ENCODE measurements at regions not wholly inside any gene's neighbourhood (a gene's known extent, or its start where the extent isn't known, plus 50 kb on each side); places are given as distances from the start of the nearest gene placed in this dataset.

GRCh38 chr5:12100542-12100941, 196.3 kb upstream of the CTNND2 start:
- Histone ChIP-seq H4K8ac (ENCODE audit: low read length) (no peak overlapping the region), H3K27ac (ENCODE audit: low read length, poor library complexity, severe bottlenecking) (no peak overlapping the region), H2AK5ac (ENCODE audit: low read length, severe bottlenecking) (no peak overlapping the region), H4K91ac (ENCODE audit: low read length) (no peak overlapping the region), H3K4me1 (ENCODE audit: control insufficient read depth, insufficient read depth, low read depth, low read length) (no peaks in the 10 kb centered on the region), H3K36me3 (ENCODE audit: control insufficient read depth in 1 of 2, insufficient read depth in 2 of 2, low read depth in 1 of 2, low read length in 2 of 2) (no peaks in the 10 kb centered on the region), H3K23ac (ENCODE audit: low read length in 2 of 2) (no peak overlapping the region), H2BK5ac (ENCODE audit: low read depth, low read length, poor library complexity, severe bottlenecking) (no peak overlapping the region), H3K27me3 (ENCODE audit: control insufficient read depth in 1 of 2, insufficient read depth in 1 of 2, low read length in 2 of 2) (no peaks in the 10 kb centered on the region), H2BK120ac (ENCODE audit: low read depth, low read length) (no peak overlapping the region), H2BK12ac (ENCODE audit: low read length in 2 of 2) (no peak overlapping the region), H3K79me1 (replicated peaks; ENCODE audit: low read length, poor library complexity, severe bottlenecking) (no peaks in the 10 kb centered on the region), H2BK15ac (ENCODE audit: low read depth, poor library complexity, severe bottlenecking) (no peak overlapping the region), H3K4ac (ENCODE audit: low read depth in 1 of 2, low read length in 2 of 2) (no peak overlapping the region), H3K4me2 (ENCODE audit: low read length, poor library complexity, severe bottlenecking) (no peak overlapping the region), H2AFZ (ENCODE audit: low read depth, low read length) (no peak overlapping the region), H3K4me3 (ENCODE audit: insufficient read depth in 1 of 2, low read depth in 1 of 2, low read length in 2 of 2) (no peak overlapping the region), H3K9ac (ENCODE audit: low read length) (no peak overlapping the region), H3K18ac (ENCODE audit: low read depth in 1 of 2, low read length in 2 of 2) (no peak overlapping the region), H3K14ac (ENCODE audit: low read length in 2 of 2) (no peak overlapping the region), H3K9me3 (ENCODE audit: control insufficient read depth, low read length) (no peaks in the 10 kb centered on the region)
- no peak for DNase-seq

GRCh38 chr5:12099296-12099695, 195.1 kb upstream of the CTNND2 start:
- H2BK120ac ChIP-seq (ENCODE audit: low read depth, low read length), result no peak overlapping the region
- no peak overlapping the region for H2BK15ac ChIP-seq (ENCODE audit: low read depth, poor library complexity, severe bottlenecking)
- H3K27ac ChIP-seq (ENCODE audit: low read length, poor library complexity, severe bottlenecking), result no peak overlapping the region
- no peaks in the 10 kb centered on the region for H3K4me1 ChIP-seq (ENCODE audit: control insufficient read depth, insufficient read depth, low read depth, low read length)
- DNase-seq, result no peak
- no peak overlapping the region for H3K4me2 ChIP-seq (ENCODE audit: low read length, poor library complexity, severe bottlenecking)
- H2AFZ ChIP-seq (ENCODE audit: low read depth, low read length), result no peak overlapping the region
- H3K14ac ChIP-seq (ENCODE audit: low read length in 2 of 2), result no peak overlapping the region
- no peak overlapping the region for H3K9ac ChIP-seq (ENCODE audit: low read length)
- H3K79me1 ChIP-seq (replicated peaks; ENCODE audit: low read length, poor library complexity, severe bottlenecking), result no peaks in the 10 kb centered on the region
- no peak overlapping the region for H2AK5ac ChIP-seq (ENCODE audit: low read length, severe bottlenecking)
- H3K9me3 ChIP-seq (ENCODE audit: control insufficient read depth, low read length), result no peaks in the 10 kb centered on the region
- H3K23ac ChIP-seq (ENCODE audit: low read length in 2 of 2), result no peak overlapping the region
- no peak overlapping the region for H3K4me3 ChIP-seq (ENCODE audit: insufficient read depth in 1 of 2, low read depth in 1 of 2, low read length in 2 of 2)
- no peak overlapping the region for H3K18ac ChIP-seq (ENCODE audit: low read depth in 1 of 2, low read length in 2 of 2)
- H2BK5ac ChIP-seq (ENCODE audit: low read depth, low read length, poor library complexity, severe bottlenecking), result no peak overlapping the region
- WGBS, result 61% methylated on average over 3 of the region's 4 CpGs
- no peaks in the 10 kb centered on the region for H3K27me3 ChIP-seq (ENCODE audit: control insufficient read depth in 1 of 2, insufficient read depth in 1 of 2, low read length in 2 of 2)
- no peaks in the 10 kb centered on the region for H3K36me3 ChIP-seq (ENCODE audit: control insufficient read depth in 1 of 2, insufficient read depth in 2 of 2, low read depth in 1 of 2, low read length in 2 of 2)
- H3K4ac ChIP-seq (ENCODE audit: low read depth in 1 of 2, low read length in 2 of 2), result no peak overlapping the region
- no peak overlapping the region for H4K8ac ChIP-seq (ENCODE audit: low read length)
- no peak overlapping the region for H4K91ac ChIP-seq (ENCODE audit: low read length)
- H2BK12ac ChIP-seq (ENCODE audit: low read length in 2 of 2), result no peak overlapping the region

DNA sequence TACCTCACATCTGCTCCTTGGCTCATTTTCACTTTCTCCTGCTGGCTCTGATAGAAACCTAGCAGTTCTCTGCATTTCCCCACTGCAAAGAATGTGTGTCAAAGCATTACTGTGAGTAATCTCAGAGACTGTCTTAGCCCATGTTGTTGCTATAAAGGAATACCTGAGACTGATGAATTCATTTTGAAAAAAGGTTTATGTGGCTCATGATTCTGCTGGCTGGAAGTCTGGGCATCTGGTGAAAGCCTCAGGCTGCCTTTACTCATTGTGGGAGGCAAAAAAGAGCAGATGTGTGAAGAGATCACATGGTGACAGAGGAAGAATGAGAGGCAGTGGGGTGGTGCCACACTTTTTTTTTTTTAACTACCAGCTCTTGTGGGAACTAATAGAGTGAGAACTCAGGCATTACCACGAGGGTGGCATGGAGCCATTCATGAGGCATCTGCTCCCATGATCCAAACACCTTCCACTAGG, 191.6 kb upstream of the CTNND2 start:
- DNase-seq, result no peak
- no peaks in the 10 kb centered on the region for H3K9me3 ChIP-seq (ENCODE audit: control insufficient read depth, low read length)
- H3K4me3 ChIP-seq (ENCODE audit: insufficient read depth in 1 of 2, low read depth in 1 of 2, low read length in 2 of 2), result no peak overlapping the region
- H3K27me3 ChIP-seq (ENCODE audit: control insufficient read depth in 1 of 2, insufficient read depth in 1 of 2, low read length in 2 of 2), result no peaks in the 10 kb centered on the region
- no peak overlapping the region for H3K4me2 ChIP-seq (ENCODE audit: low read length, poor library complexity, severe bottlenecking)
- no peak overlapping the region for H2AFZ ChIP-seq (ENCODE audit: low read depth, low read length)
- no peaks in the 10 kb centered on the region for H3K79me1 ChIP-seq (replicated peaks; ENCODE audit: low read length, poor library complexity, severe bottlenecking)
- no peak overlapping the region for H2BK15ac ChIP-seq (ENCODE audit: low read depth, poor library complexity, severe bottlenecking)
- H3K18ac ChIP-seq (ENCODE audit: low read depth in 1 of 2, low read length in 2 of 2), result no peak overlapping the region
- H2BK120ac ChIP-seq (ENCODE audit: low read depth, low read length), result no peak overlapping the region
- H3K14ac ChIP-seq (ENCODE audit: low read length in 2 of 2), result no peak overlapping the region
- no peak overlapping the region for H3K4ac ChIP-seq (ENCODE audit: low read depth in 1 of 2, low read length in 2 of 2)
- H2BK12ac ChIP-seq (ENCODE audit: low read length in 2 of 2), result no peak overlapping the region
- H3K9ac ChIP-seq (ENCODE audit: low read length), result no peak overlapping the region
- H3K23ac ChIP-seq (ENCODE audit: low read length in 2 of 2), result no peak overlapping the region
- H2AK5ac ChIP-seq (ENCODE audit: low read length, severe bottlenecking), result no peak overlapping the region
- H4K8ac ChIP-seq (ENCODE audit: low read length), result no peak overlapping the region
- no peak overlapping the region for H2BK5ac ChIP-seq (ENCODE audit: low read depth, low read length, poor library complexity, severe bottlenecking)
- no peak overlapping the region for H3K27ac ChIP-seq (ENCODE audit: low read length, poor library complexity, severe bottlenecking)
- H3K4me1 ChIP-seq (ENCODE audit: control insufficient read depth, insufficient read depth, low read depth, low read length), result no peaks in the 10 kb centered on the region
- no peaks in the 10 kb centered on the region for H3K36me3 ChIP-seq (ENCODE audit: control insufficient read depth in 1 of 2, insufficient read depth in 2 of 2, low read depth in 1 of 2, low read length in 2 of 2)
- H4K91ac ChIP-seq (ENCODE audit: low read length), result no peak overlapping the region
- WGBS, result 48% methylated on average over 1 of the region's 1 CpG

- WGBS, result 95% methylated on average over 4 of the region's 6 CpGs
- Histone ChIP-seq H4K8ac (ENCODE audit: low read length) (no peak overlapping the region), H2AFZ (ENCODE audit: low read depth, low read length) (no peak overlapping the region)
These were observed 189.3 kb upstream of the CTNND2 start for GRCh38 chr5:12093586-12093985.

More at GRCh38 chr5:12093586-12093985, 189.3 kb upstream of the CTNND2 start:
- Histone ChIP-seq H3K4ac (ENCODE audit: low read depth in 1 of 2, low read length in 2 of 2) (no peak overlapping the region), H3K23ac (ENCODE audit: low read length in 2 of 2) (no peak overlapping the region), H2BK120ac (ENCODE audit: low read depth, low read length) (no peak overlapping the region), H3K9ac (ENCODE audit: low read length) (no peak overlapping the region), H3K27me3 (ENCODE audit: control insufficient read depth in 1 of 2, insufficient read depth in 1 of 2, low read length in 2 of 2) (no peaks in the 10 kb centered on the region), H3K18ac (ENCODE audit: low read depth in 1 of 2, low read length in 2 of 2) (no peak overlapping the region), H3K9me3 (ENCODE audit: control insufficient read depth, low read length) (no peaks in the 10 kb centered on the region), H2BK5ac (ENCODE audit: low read depth, low read length, poor library complexity, severe bottlenecking) (no peak overlapping the region), H3K14ac (ENCODE audit: low read length in 2 of 2) (no peak overlapping the region), H3K4me3 (ENCODE audit: insufficient read depth in 1 of 2, low read depth in 1 of 2, low read length in 2 of 2) (no peak overlapping the region), H2AK5ac (ENCODE audit: low read length, severe bottlenecking) (no peak overlapping the region), H3K79me1 (replicated peaks; ENCODE audit: low read length, poor library complexity, severe bottlenecking) (no peaks in the 10 kb centered on the region), H3K27ac (ENCODE audit: low read length, poor library complexity, severe bottlenecking) (no peak overlapping the region), H2BK15ac (ENCODE audit: low read depth, poor library complexity, severe bottlenecking) (no peak overlapping the region), H3K4me2 (ENCODE audit: low read length, poor library complexity, severe bottlenecking) (no peak overlapping the region), H2BK12ac (ENCODE audit: low read length in 2 of 2) (no peak overlapping the region), H3K4me1 (ENCODE audit: control insufficient read depth, insufficient read depth, low read depth, low read length) (no peaks in the 10 kb centered on the region), H4K91ac (ENCODE audit: low read length) (no peak overlapping the region), H3K36me3 (ENCODE audit: control insufficient read depth in 1 of 2, insufficient read depth in 2 of 2, low read depth in 1 of 2, low read length in 2 of 2) (no peaks in the 10 kb centered on the region)
- DNase-seq, result no peak

Data from mesenchymal stem cell (in vitro differentiated cells and primary cell).